IPS-NIHi7 (cell line): ENCODE measurements at regions not wholly inside any gene's neighbourhood (a gene's known extent, or its start where the extent isn't known, plus 50 kb on each side); places are given as distances from the start of the nearest gene placed in this dataset.
A peak's percentile ranks its signal among the peaks of the same experiment; 100 is the strongest.

Experiments
- DNase-seq: peaks from one replicate; pipeline ENCODE4 v3.0.0; 2012; ENCODE audit warnings: mixed read lengths; ENCODE audit errors: extremely low spot score

DNA sequence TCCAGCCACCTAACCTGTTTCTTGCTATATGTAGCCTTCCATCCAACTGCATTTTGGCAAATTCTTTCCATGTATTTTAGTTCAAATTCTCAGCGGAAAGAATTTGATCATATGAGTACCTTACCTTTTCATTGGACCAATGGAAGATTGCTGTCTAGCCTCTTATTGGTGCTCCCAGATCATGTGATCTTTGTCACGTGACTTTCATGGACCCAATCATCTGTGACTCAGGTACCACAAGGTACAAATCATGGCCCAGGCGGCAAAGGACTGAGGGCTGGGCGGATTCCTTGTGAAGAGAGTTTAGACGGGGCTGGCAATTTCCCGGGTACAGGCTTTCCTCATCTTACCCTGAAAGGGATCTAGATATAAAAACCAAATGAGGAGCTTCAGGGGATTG lies 85.9 kb upstream of the TBX20 start:
- DNase-seq: no peak

DNA sequence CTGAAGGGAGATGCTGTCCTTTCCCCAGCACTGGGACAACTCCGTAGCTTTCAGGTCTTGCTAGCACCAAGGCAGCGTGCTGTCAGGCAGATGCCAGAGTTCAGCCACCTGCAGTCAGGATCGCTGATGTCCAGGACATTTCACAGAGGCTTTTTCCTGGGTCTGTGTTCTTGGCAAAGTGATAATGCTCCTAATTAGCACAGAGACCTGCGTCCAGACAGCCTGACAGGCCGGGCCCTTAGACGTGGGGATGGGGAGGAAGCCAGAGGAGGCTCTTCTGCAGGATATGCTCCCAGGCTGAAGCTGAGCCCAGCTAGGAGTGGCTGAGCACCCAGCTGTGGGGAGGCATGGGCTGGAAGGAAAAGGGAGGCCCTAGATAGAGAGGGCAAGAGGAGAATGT lies 82.5 kb upstream of the TBX20 start:
- no peak for DNase-seq

GRCh38 chr7:35334506-35334905 lies 80.6 kb upstream of the TBX20 start:
- DNase-seq: no peak

GRCh38 chr7:35333265-35333664 lies 79.4 kb upstream of the TBX20 start:
- DNase-seq: no peak

DNA sequence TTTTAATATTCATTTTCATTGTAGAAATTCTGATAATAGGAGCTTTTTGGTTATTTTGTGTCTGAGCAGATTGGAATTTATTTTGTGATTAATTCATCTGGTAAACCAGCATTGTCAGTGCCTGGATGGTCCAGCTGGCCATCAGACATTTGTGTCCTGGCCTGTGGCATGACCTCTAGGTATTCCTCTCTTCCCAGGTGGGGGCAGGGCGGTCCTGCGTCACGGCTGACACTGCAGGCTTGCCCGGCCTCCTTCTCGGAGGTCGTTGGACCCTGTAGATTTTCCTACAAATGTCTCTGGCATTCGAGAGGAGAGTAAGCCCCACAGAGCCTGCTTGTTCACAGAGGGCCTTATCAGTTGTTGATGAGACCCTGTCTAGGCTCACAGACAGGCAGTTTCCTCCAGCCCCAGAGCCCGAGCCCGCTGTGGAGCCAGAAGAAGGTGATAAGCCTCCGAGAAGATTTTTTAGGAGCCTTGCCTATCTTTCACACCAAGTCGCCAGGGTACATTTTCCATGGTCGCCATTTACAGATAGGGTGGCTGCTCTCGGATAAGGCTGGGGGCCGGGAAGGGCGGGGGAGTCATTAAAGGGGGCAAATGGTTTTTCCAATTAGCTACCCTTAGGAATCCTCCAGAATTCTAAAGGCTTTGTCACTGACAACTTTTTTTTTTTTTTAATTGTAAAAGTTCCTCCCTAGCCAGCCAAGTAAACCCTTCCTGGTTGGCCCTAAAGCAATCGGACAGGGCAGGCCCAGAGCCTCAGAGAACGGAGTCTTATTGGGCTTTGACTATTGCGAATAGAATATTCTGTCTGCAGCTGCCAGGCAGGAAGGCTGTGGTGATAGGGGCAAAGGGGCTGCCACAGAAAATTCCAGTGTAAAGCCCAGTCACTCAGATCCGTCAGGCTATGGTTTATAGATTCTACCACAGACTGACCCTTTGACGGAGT lies 78.1 kb upstream of the TBX20 start:
- DNase-seq: peak; percentile 32

DNA sequence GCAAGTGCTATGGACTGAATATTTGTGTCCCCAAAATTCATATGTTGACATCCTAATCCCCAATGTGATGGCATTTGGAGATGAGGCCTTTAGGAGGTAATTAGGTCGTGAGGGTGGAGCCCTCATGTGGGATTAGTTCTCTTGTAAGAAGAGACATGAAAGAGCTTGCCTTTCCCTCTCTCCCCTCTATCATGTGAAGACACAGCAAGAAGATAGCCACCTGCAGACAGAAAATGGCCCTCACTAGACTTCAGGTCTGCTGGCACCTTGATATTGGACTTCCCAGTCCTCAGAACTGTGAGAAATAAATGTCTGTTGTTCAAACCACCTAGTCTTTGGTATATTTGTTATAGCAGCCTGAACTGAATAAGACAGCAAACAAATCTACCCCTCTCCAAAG lies 75.1 kb upstream of the TBX20 start:
- no peak for DNase-seq

- DNase-seq: no peak
Observed at GRCh38 chr7:35319606-35320005, 65.7 kb upstream of the TBX20 start.

- no peak for DNase-seq
Observed at GRCh38 chr7:35316549-35316948, 62.6 kb upstream of the TBX20 start.

GRCh38 chr7:35315517-35315916 lies 61.6 kb upstream of the TBX20 start:
- DNase-seq: no peak

DNA sequence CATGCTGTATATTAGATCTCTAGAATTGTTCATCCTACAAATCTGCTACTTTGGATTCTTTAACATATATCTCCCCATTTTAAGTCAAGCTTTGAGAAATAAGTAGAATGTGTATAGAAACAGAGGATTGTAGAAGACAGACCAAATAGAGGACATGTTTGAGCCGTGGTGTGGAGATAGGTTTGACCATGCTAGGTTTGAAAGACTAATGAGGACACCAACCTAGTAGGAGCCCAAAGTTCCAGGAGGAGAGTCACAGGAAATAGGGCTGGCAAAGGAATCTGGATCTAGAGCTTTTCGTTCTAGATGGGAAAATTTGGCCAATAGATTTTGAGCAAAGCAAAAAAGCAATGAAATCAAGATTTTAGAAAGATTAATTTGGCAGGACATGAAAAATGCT lies 60.5 kb upstream of the TBX20 start:
- no peak for DNase-seq

- DNase-seq: no peak
Observed at GRCh38 chr7:35313575-35313974, 59.7 kb upstream of the TBX20 start.
